GM21526 (cell line): ENCODE measurements at regions not wholly inside any gene's neighbourhood (a gene's known extent, or its start where the extent isn't known, plus 50 kb on each side); places are given as distances from the start of the nearest gene placed in this dataset.

Experiments used
- ATAC-seq: cut with Tn5 transposase; IDR thresholded peaks from one replicate; pipeline ENCODE4 v1.9.1; 2021; ENCODE audit warnings: moderate library complexity; ENCODE audit not compliant: unreplicated experiment, low FRiP score

DNA sequence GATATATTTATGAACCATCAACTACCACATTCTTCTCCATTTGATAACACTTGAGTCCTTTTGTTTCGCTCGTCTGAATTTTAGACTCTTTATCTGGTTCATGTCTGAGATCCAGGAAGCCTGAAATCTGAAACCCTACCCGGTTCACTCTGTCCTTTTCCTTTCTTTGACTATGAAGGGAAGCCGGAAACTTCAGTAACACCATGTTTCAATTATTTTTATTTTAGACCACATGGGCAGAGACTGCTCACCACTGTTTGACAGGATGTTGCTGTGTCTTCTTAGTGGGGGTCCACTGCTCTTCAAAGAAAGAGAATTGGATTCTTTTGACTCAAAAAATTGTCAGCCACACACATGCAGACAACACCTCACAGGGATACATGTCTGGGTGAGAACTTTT, 331.9 kb upstream of the FLRT2 start:
- no peak for ATAC-seq

DNA sequence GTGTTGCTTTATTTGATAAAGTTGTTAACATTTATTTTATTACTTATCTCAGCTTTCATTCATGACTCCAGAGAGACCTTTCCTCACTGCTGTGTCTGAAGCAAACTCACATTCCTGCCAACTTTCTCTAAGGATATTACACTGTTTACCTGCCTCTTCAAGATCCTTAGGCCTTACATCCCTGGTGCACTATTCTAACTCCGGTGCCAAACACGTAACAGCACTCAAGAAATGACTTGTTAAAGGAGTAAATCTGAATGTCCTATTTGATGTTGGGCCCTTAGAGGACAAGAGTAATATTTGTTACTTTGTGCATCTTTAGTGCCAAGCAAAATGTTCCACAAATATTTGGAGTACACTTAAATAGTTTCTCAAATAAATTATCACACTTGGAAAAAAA, 324.1 kb upstream of the FLRT2 start:
- ATAC-seq: no peak

DNA sequence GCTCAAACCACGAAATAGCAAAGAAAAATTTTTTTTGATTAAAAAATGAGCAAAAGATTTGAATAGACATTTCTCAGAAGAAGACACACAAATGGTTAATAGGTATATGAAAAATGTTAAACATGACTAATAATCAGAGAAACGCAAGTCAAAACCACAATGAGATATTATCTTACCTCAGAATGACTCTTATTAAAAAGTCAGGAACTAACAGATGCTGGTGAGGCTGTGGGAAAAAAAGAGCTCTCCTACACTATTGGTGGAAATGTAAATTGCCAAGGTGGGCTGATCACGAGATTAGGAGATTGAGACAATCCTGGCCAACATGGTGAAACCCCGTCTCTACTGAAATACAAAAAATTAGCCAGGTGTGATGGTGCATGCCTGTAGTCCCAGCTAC, 315.5 kb upstream of the FLRT2 start:
- no peak for ATAC-seq

DNA sequence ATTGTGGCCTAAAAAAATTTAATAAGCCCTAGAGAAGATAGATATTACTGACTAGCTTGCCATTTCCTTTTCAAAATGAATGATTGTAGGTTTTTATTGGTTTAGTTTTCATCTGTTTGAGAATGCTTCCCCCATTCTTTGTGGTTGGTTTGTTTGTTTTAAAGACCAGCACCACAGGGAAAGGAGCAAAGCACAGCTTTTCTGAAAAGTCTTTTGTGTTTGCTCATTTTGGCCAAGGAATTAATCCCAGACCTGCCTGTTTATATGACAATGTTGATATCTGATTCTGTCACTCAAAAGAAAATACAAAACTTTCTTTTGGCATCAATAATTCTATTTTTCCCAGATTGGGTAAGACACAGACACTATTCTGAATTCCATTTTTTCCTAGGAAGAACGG, 312.5 kb upstream of the FLRT2 start:
- no peak for ATAC-seq

DNA sequence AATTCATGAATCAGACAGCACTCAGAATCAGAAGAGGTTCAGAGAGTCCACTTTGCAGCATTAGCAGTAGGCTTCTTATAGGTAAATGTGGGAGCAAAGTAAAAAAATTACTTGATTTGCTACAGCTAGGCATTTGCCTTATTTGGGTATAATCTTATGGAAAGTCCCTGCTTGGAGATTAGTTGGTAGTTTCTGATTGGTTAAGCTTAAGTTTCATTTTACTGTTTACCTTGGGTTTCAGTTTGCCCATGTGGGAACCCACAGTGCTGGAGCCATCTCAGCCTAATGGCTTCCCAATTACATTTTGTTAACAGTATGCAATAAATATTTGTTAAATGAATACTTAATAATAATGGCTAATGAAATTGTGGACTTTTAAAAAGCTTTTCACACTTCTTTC, 311.0 kb upstream of the FLRT2 start:
- ATAC-seq: no peak

DNA sequence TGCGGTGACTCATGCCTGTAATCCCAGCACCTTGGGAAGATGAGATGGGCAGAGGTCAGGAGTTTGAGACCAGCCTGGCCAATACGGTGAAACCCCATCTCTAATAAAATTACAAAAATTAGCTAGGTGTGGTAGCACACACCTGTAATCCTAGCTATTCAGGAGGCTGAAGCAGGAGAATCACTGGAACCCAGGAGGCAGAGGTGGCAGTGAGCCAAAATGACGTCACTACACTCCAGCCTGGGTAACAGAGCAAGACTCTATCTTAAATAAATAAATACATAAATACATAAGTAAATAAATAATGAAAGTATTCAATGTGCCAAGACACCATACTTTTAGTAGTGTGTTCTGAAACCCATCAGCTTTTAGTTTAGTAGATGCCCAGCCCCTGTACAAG, 308.1 kb upstream of the FLRT2 start:
- ATAC-seq: no peak

DNA sequence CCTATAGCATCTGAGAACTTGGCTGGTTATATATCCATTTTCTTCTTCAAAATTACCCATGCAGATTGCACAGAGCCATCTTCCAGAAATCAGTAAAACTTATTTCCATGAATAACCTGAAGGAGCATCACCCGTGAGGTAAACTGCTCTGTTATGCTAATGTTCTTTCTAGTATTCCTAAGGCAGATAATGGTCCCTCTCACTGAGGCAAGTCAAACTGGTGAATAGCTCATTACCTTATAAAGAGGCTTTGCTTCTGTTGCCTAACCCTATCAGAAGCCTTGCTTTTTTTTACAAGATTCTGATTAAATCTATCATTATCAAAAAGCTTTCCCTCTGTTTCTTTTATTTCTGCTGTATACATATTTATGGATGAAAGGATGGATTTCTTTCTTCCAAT, 307.6 kb upstream of the FLRT2 start:
- no peak for ATAC-seq

DNA sequence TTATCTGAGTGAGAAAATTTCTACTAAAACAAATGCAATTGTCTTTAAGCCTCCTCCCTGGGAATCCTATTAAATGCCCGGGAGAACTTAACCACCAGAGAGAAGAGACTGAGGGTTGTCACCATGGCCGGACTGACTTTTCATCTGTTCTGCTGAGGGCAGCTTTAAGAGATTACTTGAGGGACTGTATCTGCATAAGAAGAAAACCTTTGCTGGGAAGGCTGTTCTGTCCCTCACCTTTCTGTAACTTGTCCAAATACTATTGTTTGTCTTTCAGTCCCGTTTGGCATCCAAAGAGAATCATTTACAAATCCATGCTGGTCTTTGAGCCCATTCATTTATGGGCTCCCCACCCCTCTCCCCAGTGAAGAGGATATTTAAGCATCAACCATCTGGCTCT, 306.3 kb upstream of the FLRT2 start:
- no peak for ATAC-seq

DNA sequence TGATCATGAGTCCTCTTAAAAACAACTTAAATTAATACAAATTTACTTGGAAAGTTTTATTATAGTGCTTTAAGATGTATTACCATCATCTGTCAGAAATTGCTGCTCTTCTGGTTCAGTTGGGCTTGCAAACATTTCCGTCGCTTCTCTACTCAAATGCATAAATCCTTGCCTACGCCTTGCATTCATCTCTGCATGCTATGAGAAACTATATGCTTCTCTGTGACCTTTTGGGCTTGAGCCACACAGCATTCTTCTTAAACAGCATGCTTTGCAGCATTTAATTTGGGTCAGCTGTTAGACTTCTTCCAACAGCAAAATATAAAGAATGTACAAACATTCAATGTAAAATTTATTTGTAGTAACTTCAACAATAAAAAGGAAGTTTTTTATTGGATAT, 305.7 kb upstream of the FLRT2 start:
- ATAC-seq: no peak

DNA sequence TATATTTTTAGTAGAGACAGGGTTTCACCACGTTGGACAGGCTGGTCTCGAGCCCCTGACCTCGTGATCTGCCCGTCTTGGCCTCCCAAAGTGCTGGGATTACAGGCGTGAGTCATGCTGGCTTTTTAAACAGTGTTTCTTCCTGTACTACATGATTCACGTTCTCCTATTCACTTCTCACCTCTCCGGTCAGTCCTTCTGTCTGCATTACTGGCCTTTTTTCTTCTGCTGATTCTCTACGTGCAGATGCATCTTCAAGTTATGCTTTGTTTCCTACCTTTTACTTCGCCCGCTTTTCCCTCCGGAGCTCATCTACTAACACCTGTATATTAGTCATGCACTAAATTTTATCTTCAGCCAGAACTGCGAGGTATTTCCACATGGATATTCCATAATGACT, 296.2 kb upstream of the FLRT2 start:
- no peak for ATAC-seq

DNA sequence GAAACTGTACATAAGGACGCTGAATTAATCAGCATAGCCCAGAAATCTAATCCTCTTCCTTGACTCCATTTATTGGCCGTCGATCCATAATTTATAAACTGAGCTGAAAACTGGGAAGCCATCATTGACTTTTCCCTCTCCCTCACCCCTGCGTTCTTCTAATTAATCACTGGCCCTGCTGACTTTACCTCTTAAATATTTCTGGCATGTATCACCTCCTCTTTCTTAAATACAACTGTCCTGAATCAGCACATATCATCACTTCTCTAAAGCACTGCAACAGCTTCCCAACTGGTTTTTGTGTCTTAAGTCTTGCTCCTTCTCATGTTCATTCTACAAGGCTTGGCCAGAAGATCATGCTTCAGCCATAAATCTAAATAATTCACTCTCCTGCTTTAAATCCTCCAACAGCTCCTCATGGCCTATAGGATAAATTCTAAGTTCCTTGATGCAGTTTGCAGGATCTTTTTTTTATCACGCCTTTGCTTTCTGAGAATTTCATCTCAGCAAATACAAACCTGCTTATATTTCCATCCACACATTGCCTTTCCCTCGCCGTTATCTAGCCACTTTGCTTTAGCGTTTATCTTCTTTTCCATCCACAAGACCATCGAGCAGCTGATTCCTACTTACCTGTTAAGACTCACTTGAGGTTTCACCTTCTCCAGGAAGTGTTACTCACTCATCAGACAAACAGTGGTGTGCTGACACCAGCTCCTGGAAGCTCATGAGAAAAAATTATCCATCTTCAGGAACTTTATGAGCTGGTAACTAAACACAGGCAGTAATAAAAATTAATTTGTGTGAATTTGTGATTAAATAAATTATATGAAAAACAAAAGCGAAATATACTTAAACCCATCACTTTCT, 295.6 kb upstream of the FLRT2 start:
- ATAC-seq: no peak

DNA sequence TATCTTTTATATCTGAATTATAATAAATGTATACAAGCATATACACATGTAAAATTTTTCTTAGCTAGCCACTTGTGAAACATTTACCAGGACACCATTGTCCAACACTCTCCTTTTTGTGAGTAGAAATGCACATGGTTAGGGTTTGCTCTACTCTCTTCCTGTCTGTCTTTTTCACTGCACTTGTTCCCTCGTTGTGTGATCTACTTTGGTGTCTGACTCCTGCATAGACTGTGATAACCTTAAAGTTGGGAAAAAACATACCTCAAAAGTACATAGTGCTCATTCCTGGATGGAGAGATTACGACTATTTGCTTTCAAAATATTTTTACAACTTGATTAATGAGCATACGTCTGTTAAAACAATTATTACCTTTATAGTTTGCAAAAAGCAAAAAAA, 294.1 kb upstream of the FLRT2 start:
- no peak for ATAC-seq

DNA sequence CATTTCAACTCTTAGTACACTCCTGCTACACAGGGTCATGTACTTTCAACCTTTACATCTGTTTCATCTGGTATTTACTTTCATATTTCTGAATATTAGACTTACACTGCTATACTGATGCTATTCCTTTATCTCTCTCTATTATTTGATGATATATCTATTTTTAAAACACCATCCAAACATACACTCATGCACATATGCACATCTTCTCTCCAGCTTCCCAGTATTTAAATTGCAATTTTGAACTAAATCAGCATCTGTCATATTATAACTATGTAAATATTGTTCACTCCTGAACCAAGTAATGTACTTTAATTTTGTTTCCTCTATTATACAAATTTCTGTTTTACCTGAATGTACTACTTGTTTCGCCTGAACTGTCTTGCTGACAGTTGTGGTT, 293.6 kb upstream of the FLRT2 start:
- ATAC-seq: no peak

DNA sequence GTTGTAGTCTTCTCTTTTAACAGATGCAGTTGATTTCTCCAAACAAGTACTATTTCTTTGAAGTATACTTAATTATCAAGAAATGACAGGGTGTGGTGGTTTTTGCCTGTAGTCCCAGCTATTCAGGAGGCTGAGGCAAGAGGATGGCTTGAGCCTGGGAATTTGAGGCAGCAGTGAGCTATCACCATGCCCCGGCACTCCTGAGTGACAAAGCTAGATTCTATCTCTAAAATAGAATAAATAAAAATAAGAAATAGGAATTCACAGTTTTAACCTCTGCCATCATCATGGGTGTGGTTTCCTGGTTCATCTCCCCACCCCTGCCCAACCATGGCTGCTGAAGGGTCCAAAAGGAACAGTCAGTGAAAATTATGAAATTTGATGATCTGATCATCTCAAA, 290.2 kb upstream of the FLRT2 start:
- no peak for ATAC-seq

DNA sequence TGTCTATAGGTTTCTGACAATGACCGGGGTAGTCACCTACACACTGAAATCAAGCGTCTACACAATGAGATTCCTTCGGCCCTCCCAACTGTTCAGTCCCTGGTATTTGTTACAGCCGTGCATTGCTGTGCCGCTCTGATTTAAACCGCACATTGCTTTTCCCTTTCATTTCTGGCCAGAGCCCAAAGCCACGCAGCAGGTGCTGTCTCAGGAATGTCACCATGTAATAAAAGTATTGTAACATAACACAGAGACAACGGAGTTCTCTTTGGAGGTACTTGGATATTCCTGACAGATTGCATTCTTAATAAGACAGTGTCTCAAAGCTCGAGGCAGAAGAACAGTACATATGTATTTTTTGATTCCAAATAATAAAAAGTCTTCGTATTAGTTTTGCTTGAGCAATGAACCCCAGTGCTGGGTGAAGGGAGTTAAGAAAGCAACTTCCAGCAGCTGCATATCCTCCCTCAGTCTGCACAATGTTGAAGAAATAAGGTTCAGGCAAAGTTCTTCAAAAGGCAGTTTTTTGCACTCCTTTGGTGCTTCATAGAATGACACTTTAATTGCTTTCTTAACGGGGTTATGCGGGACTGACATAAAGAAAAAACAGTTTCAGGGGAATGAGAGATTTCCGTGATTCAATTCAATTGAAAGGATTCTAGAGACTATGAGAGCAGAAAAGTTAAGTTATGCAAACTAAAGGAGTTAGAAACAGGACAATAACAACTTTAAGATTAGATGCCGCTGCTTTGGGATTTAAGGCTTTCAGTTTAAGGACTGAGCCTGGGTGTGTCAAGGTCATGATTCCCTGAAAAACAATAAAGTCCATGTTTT, 288.7 kb upstream of the FLRT2 start:
- ATAC-seq: no peak

DNA sequence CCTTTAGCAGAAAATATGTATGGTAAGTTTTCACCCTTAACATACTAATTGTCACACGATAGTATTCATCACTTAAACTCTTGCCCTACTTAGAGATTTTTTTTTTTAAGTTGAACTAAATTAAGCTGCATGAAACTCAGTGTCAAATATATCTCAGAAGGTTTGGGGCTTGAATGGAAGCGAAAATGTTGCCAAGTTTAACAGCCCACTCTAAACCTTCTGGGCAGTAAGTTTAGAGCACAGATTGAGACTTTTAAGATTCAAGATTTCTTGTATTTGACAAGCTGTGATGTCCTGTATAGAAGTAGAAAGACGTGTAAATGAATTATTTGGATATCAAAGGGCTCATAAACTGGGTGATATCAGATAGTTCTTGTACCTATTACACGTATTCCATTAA, 287.3 kb upstream of the FLRT2 start:
- no peak for ATAC-seq

DNA sequence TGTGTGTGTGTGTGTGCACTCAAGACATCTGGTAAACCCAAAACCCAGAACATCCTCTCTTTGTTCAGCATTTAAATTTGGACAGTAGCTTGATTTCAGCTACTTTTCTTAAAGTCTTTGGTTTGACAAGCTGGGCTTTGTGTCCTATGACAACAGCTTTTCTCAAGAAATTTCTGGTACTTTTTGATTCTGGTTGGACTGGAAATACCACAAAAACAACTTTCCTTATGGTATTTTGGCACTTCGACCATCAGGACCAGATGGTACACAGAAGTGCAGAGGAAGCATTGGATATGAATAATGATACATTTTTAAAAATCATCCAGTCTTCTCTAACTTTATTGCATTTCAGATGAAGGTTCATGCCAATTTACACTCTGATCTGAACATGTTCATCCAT, 286.6 kb upstream of the FLRT2 start:
- ATAC-seq: no peak

DNA sequence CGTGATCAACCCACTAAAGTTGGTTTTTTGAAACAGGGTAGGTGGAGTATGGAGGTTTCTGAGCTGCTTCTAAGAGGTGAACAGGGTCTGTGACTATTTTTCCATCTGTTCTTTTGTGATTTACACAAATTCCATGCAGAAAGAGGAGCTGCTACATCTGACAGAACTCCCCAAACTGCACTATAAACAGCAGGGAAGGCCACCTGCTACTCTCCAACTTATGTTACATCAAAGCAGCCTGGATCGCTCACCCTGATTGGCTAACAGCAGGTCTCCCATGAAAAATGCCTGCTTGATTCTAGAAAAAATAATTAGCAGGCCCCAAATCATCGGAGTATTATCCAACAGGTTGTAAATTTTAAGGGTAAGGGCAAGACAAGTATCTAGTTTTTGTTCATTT, 282.9 kb upstream of the FLRT2 start:
- ATAC-seq: no peak

DNA sequence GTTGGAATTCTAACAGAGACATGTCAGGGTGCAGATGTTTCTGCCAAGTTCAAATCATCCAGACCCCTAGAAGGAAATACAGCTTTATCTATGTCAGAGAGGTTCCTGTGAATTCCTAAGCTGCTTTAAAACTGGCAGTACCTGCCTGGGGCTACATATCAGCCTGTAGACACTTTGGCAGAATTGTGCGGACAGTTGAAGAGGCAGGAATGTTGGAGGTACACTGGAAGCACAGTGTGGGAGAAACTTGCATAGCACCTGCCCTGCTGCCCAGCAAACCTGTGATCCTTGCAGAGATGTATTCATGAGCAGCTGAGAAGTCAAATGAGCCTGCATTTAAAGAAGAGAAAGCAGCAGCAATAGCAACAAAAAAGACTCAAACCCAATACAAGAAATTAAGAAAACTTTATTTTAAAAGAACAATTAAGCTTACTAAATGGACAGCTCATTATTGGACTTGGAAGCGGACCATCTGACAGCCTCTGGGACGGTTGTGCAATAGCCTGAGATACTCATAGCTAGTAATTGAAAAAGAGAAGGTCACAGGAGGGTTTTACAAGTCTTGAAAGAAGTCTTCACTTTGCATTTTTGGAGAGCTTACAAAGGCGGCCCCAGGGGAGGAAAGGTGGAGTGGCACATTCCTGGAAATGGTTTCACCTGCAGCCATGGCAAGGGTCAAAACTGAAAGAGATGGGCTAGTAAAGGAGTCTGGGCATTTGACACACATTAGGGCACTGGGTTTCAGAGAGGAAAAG, 280.9 kb upstream of the FLRT2 start:
- no peak for ATAC-seq

DNA sequence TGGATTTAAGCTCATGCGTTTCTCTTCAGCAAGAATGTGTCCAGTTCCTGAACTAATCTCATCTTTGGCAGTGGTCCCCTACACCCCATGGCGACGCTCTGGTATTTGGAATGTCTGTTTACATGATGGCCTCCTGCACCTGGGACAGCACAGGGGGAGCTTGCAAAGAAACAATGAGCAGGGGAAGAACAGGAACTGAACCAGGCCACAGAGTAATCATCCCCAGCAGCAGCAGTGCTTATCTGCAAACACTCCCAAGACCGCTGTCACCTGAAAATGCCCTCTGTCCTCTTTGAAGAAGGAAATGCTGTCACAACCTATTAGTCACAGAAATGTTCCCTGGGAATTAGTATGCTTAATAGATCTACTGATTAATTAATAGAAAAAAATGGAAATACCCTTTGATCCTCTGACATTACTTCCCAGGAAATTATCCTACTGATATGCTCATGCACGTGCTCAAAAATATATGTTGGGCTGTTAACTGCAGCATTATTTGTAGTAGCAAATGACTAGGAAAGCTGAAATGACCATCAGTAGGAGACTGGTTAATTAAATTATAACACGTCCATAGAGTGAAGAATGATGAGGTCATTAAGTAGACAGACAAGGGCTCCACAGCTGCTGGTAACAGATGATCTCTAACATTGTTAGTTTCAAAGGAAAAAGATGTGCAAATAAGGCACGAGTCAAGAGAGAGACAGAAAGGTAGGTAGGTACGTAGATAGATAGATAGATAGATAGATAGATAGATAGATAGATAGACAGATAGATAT, 279.3 kb upstream of the FLRT2 start:
- ATAC-seq: no peak

DNA sequence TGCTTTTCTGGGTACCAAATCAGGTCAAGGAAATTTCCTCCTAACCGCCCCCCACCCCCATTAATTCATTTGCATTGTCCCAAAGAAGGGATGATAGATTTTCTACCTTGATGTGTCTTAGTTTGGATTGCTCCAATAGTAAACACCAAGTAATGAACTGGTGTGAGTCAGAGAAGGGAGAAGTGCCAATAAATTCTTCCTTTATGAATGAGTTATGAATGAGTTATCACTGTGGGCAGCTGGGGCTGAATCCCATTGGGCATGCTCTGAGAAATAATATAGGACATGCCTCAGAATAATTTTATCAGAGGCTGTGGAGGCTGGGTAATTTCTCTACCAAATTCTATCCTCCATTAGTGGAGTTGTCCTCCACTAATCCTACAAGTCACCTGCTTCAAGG, 277.9 kb upstream of the FLRT2 start:
- no peak for ATAC-seq
